Mononuclear cell (primary cell): ENCODE measurements at regions not wholly inside any gene's neighbourhood (a gene's known extent, or its start where the extent isn't known, plus 50 kb on each side); places are given as distances from the start of the nearest gene placed in this dataset.
"Not testable (repeated sequence)": the region's sequence is repeated elsewhere in the genome, so short reads cannot be mapped to it uniquely, and the experiment has no call there.

ENCODE experiments used
- H3K27me3 ChIP-seq: 2 replicates; pipeline ENCODE4 v1.6.0; 2011; ENCODE audit warnings: low read length, control low read depth; ENCODE audit not compliant: insufficient read depth
- H3K4me1 ChIP-seq: 2 replicates; pipeline ENCODE4 v1.5.1; 2011; ENCODE audit warnings: mild to moderate bottlenecking, low read length, control low read depth; ENCODE audit not compliant: insufficient read depth
- H3K4me3 ChIP-seq: 2 replicates; pipeline ENCODE4 v1.5.1; 2011; ENCODE audit warnings: mild to moderate bottlenecking, low read length, moderate library complexity
- H3K9me3 ChIP-seq: 2 replicates; pipeline ENCODE4 v1.5.1; 2011; ENCODE audit warnings: low read depth, mild to moderate bottlenecking, control low read depth, low read length

- not testable (repeated sequence) for H3K4me3 ChIP-seq, H3K27me3 ChIP-seq, H3K9me3 ChIP-seq, H3K4me1 ChIP-seq
Observed at GRCh38 chr22:27324908-27325307, 476.6 kb downstream of the MN1 start.

- Histone ChIP-seq H3K4me1 (no peaks in the 10 kb centered on the region), H3K9me3 (no peaks in the 10 kb centered on the region), H3K4me3 (no peak overlapping the region), H3K27me3 (no peaks in the 10 kb centered on the region)
Observed at GRCh38 chr22:27327497-27327896, 474.1 kb downstream of the MN1 start.

- Histone ChIP-seq H3K9me3 (no peaks in the 10 kb centered on the region), H3K27me3 (no peaks in the 10 kb centered on the region), H3K4me1 (no peaks in the 10 kb centered on the region), H3K4me3 (no peak overlapping the region)
Observed at GRCh38 chr22:27327981-27328721, 473.4 kb downstream of the MN1 start.

- Histone ChIP-seq H3K4me3 (no peak overlapping the region), H3K27me3 (no peaks in the 10 kb centered on the region), H3K9me3 (no peaks in the 10 kb centered on the region), H3K4me1 (no peaks in the 10 kb centered on the region)
Observed at GRCh38 chr22:27329131-27329850, 472.3 kb downstream of the MN1 start.

GRCh38 chr22:27329966-27330645 lies 471.4 kb downstream of the MN1 start:
- H3K4me1 ChIP-seq: no peaks in the 10 kb centered on the region
- no peaks in the 10 kb centered on the region for H3K9me3 ChIP-seq
- H3K27me3 ChIP-seq: no peaks in the 10 kb centered on the region
- no peak overlapping the region for H3K4me3 ChIP-seq

- H3K4me3 ChIP-seq: no peak overlapping the region
- H3K4me1 ChIP-seq: no peaks in the 10 kb centered on the region
- no peaks in the 10 kb centered on the region for H3K9me3 ChIP-seq
- no peaks in the 10 kb centered on the region for H3K27me3 ChIP-seq
Observed at GRCh38 chr22:27331526-27332281, 469.9 kb downstream of the MN1 start.

GRCh38 chr22:27335102-27335660 lies 466.4 kb downstream of the MN1 start:
- no peak overlapping the region for H3K4me3 ChIP-seq
- no peaks in the 10 kb centered on the region for H3K9me3 ChIP-seq
- H3K27me3 ChIP-seq: no peaks in the 10 kb centered on the region
- no peaks in the 10 kb centered on the region for H3K4me1 ChIP-seq

- no peaks in the 10 kb centered on the region for H3K4me1 ChIP-seq
- H3K9me3 ChIP-seq: no peaks in the 10 kb centered on the region
- no peaks in the 10 kb centered on the region for H3K27me3 ChIP-seq
- H3K4me3 ChIP-seq: no peak overlapping the region
Observed at GRCh38 chr22:27336151-27337090, 465.1 kb downstream of the MN1 start.

GRCh38 chr22:27337676-27338075 lies 463.9 kb downstream of the MN1 start:
- Histone ChIP-seq H3K4me1 (no peaks in the 10 kb centered on the region), H3K9me3 (no peaks in the 10 kb centered on the region), H3K27me3 (no peaks in the 10 kb centered on the region), H3K4me3 (no peak overlapping the region)

GRCh38 chr22:27340047-27340446 lies 461.5 kb downstream of the MN1 start:
- no peak overlapping the region for H3K4me3 ChIP-seq
- no peaks in the 10 kb centered on the region for H3K9me3 ChIP-seq
- no peaks in the 10 kb centered on the region for H3K4me1 ChIP-seq
- no peaks in the 10 kb centered on the region for H3K27me3 ChIP-seq

- no peaks in the 10 kb centered on the region for H3K27me3 ChIP-seq
Observed at GRCh38 chr22:27344546-27344945, 457.0 kb downstream of the MN1 start.

GRCh38 chr22:27345691-27346090 lies 455.9 kb downstream of the MN1 start:
- no peaks in the 10 kb centered on the region for H3K9me3 ChIP-seq
- no peaks in the 10 kb centered on the region for H3K27me3 ChIP-seq
- H3K4me3 ChIP-seq: no peak overlapping the region
- H3K4me1 ChIP-seq: no peaks in the 10 kb centered on the region

More at GRCh38 chr22:27344546-27344945, 457.0 kb downstream of the MN1 start:
- Histone ChIP-seq H3K4me3 (no peak overlapping the region), H3K9me3 (no peaks in the 10 kb centered on the region), H3K4me1 (no peaks in the 10 kb centered on the region)

GRCh38 chr22:27347951-27348350 lies 453.6 kb downstream of the MN1 start:
- Histone ChIP-seq H3K4me1 (no peaks in the 10 kb centered on the region), H3K9me3 (no peaks in the 10 kb centered on the region), H3K4me3 (no peak overlapping the region), H3K27me3 (no peaks in the 10 kb centered on the region)

GRCh38 chr22:27348634-27349033 lies 452.9 kb downstream of the MN1 start:
- Histone ChIP-seq H3K4me3 (no peak overlapping the region), H3K9me3 (no peaks in the 10 kb centered on the region), H3K4me1 (no peaks in the 10 kb centered on the region), H3K27me3 (no peaks in the 10 kb centered on the region)
